B cell (primary cell): ENCODE measurements at regions not wholly inside any gene's neighbourhood (a gene's known extent, or its start where the extent isn't known, plus 50 kb on each side); places are given as distances from the start of the nearest gene placed in this dataset.

Experiments used
- ATAC-seq: fragments of 200-7000 bp; cut with Tn5 transposase; one replicate; pipeline ENCODE4 v1.10.0; 2021; ENCODE audit warnings: low read depth, mild to moderate bottlenecking, moderate number of reproducible peaks, moderate library complexity
- CTCF ChIA-PET: fragments of 350-600 bp; sonication (Branson Sonifier 250); formaldehyde crosslinking; loops from one replicate; lab custom pipeline; 2021; ENCODE audit warnings: antibody characterized with exemption, inconsistent platforms; lab: Charles Lee
- POLR2A ChIA-PET: fragments of 350-600 bp; sonication (Branson Sonifier 250); formaldehyde crosslinking; loops from one replicate; lab custom pipeline; 2021; ENCODE audit warnings: antibody characterized with exemption; lab: Charles Lee
- DNase-seq: peaks from one replicate; pipeline ENCODE4 v3.0.0; 2013
- H2AFZ ChIP-seq: 2 replicates; pipeline ENCODE4 v1.6.1; 2012; ENCODE audit warnings: mild to moderate bottlenecking, low read depth, low read length; ENCODE audit not compliant: insufficient read depth, poor library complexity, severe bottlenecking
- H3K27ac ChIP-seq, 2 donors: 1 replicate in 1 of 2; 2 replicates in 1 of 2; pipeline ENCODE4 v1.5.1; 2012 to 2013; ENCODE audit warnings: low read length in 2 of 2, mild to moderate bottlenecking in 2 of 2, moderate library complexity in 1 of 2
- H3K27me3 ChIP-seq, 4 experiments: fragments of 200-600 bp in 1 of 4; sonication (generic) in 1 of 4; replicated peaks in 1 of 4; 1 replicate in 2 of 4; 2 replicates in 2 of 4; pipeline versions ENCODE4 v1.6.1 to v1.7.0; 2013 to 2016; ENCODE audit warnings: low read length in 3 of 4, mild to moderate bottlenecking in 2 of 4, mixed read lengths in 1 of 4, moderate library complexity in 1 of 4; ENCODE audit not compliant: insufficient read depth in 4 of 4, control insufficient read depth in 3 of 4; ENCODE audit errors: control extremely low read depth in 1 of 4
- H3K36me3 ChIP-seq, 2 experiments: replicated peaks in 1 of 2; 1 replicate in 1 of 2; 2 replicates in 1 of 2; pipeline versions ENCODE4 v1.6.1 to v1.7.1; 2013; ENCODE audit warnings: low read length in 1 of 2; ENCODE audit not compliant: insufficient read depth in 2 of 2, control insufficient read depth in 1 of 2; ENCODE audit errors: control extremely low read depth in 1 of 2, extremely low read depth in 1 of 2
- H3K4me1 ChIP-seq, 2 donors: fragments of 200-600 bp in 1 of 2; sonication (generic) in 1 of 2; 1 replicate in 1 of 2; 2 replicates in 1 of 2; pipeline versions ENCODE4 v1.5.1 to v1.6.1; 2013 to 2017; ENCODE audit warnings: low read length in 2 of 2; ENCODE audit not compliant: control insufficient read depth in 2 of 2, insufficient read depth in 2 of 2
- H3K4me2 ChIP-seq: replicated peaks from 2 replicates; pipeline ENCODE3; 2012; ENCODE audit warnings: mild to moderate bottlenecking, low read depth, low read length; ENCODE audit not compliant: poor library complexity, severe bottlenecking
- H3K4me3 ChIP-seq, 5 experiments: fragments of 200-600 bp in 1 of 5; sonication (generic) in 1 of 5; 1 replicate in 3 of 5; 2 replicates in 2 of 5; pipeline versions ENCODE4 v1.5.1 to v1.7.0; 2011 to 2016; ENCODE audit warnings: low read length in 4 of 5, mild to moderate bottlenecking in 4 of 5, low read depth in 2 of 5, control low read depth in 1 of 5, moderate library complexity in 1 of 5; ENCODE audit not compliant: insufficient read depth in 1 of 5; ENCODE audit errors: control extremely low read depth in 1 of 5, extremely low read depth in 1 of 5
- H3K79me2 ChIP-seq: fragments of 200-600 bp; sonication (generic); one replicate; pipeline ENCODE4 v1.6.0; 2016; ENCODE audit warnings: low read length; ENCODE audit not compliant: control insufficient read depth, insufficient read depth
- H3K9ac ChIP-seq: fragments of 200-600 bp; sonication (generic); 2 replicates; pipeline ENCODE4 v1.6.1; 2017; ENCODE audit warnings: mild to moderate bottlenecking, low read length, moderate library complexity
- H3K9me3 ChIP-seq, 3 donors: one replicate each; pipeline versions ENCODE4 v1.6.1 to v1.7.1; 2013; ENCODE audit warnings: low read length in 2 of 3; ENCODE audit not compliant: control insufficient read depth in 2 of 3, insufficient read depth in 1 of 3; ENCODE audit errors: control extremely low read depth in 1 of 3
- H4K20me1 ChIP-seq: 2 replicates; pipeline ENCODE4 v1.6.0; 2012; ENCODE audit warnings: mild to moderate bottlenecking, low read length; ENCODE audit not compliant: insufficient read depth, control insufficient read depth, poor library complexity, severe bottlenecking
- H3K27ac Mint-ChIP-seq: one replicate; pipeline ENCODE4 v1.8.0; 2021; ENCODE audit warnings: mixed read lengths
- H3K27me3 Mint-ChIP-seq: one replicate; pipeline ENCODE4 v1.8.0; 2021; ENCODE audit warnings: mixed read lengths
- H3K4me1 Mint-ChIP-seq: one replicate; pipeline ENCODE4 v1.8.0; 2021; ENCODE audit warnings: mixed read lengths
- H3K4me3 Mint-ChIP-seq: one replicate; pipeline ENCODE4 v1.8.0; 2021; ENCODE audit warnings: mixed read lengths
- H3K9me3 Mint-ChIP-seq: one replicate; pipeline ENCODE4 v1.8.0; 2022; ENCODE audit warnings: mixed read lengths; ENCODE audit not compliant: insufficient read depth
- EZH2 ChIP-seq: IDR thresholded peaks from 2 replicates; pipeline ENCODE4 v1.6.1; 2012; ENCODE audit warnings: borderline replicate concordance, low read depth, mild to moderate bottlenecking, moderate library complexity, low read length; ENCODE audit not compliant: insufficient read depth, poor library complexity, severe bottlenecking
- WGBS: methylation state at CpG from one replicate; pipeline ENCODE4 v1.1.5; 2013; ENCODE audit warnings: missing lambda C conversion rate; ENCODE audit not compliant: insufficient coverage; 5-methylcytosine and 5-hydroxymethylcytosine counted together
- intact Hi-C: fragments of 100-400 bp; cut with micrococcal nuclease; formaldehyde crosslinking; loops from one replicate; pipeline ENCODE4 v1.10.0; 2022
- TF ChIP-seq, protein P1 (sequence below): fragments of 200-600 bp; IDR thresholded peaks from one replicate; pipeline ENCODE4 v1.8.0; 2022; ENCODE audit warnings: antibody characterized with exemption, mild to moderate bottlenecking

DNA sequence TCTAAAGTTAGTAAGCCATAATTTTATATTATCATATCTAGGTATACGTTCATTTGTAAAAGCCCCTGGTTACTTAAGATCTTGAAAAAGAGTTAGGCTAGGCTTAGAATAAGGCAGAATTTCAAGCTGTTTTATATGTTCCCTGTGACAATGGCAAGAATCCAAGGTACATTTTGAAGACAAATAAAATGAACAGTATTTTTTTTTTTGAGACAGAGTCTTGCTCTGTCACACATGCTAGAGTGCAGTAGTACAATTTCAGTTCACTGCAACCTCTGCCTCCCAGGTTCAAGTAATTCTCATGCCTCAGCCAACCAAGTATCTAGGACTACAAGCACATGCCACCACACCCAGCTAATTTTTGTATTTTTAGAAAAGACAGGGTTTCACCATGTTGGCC, 139.2 kb downstream of the DUSP6 start:
- H3K4me1 Mint-ChIP-seq, result peaks cover 10% of the 10 kb centered on the region
- peaks cover 7% of the 10 kb centered on the region for H3K27me3 Mint-ChIP-seq
- no peaks in the 10 kb centered on the region for H4K20me1 ChIP-seq
- no peak for DNase-seq
- ChIA-PET POLR2A (no interaction called here), CTCF (no interaction called here)
- no peak overlapping the region for H3K4me3 ChIP-seq
- no peak overlapping the region for H3K4me2 ChIP-seq
- no peak overlapping the region for H3K27ac ChIP-seq
- no peaks in the 10 kb centered on the region for H3K79me2 ChIP-seq
- intact Hi-C loops, result no loop called here
- H3K4me1 ChIP-seq, result peaks cover 6 to 7% of the 10 kb centered on the region in 2 donors
- no peak overlapping the region for H3K9ac ChIP-seq
- WGBS, result no CpG with 5 or more reads among the region's 1 CpG
- no peaks in the 10 kb centered on the region for H3K9me3 ChIP-seq
- TF ChIP-seq, protein P1, sequence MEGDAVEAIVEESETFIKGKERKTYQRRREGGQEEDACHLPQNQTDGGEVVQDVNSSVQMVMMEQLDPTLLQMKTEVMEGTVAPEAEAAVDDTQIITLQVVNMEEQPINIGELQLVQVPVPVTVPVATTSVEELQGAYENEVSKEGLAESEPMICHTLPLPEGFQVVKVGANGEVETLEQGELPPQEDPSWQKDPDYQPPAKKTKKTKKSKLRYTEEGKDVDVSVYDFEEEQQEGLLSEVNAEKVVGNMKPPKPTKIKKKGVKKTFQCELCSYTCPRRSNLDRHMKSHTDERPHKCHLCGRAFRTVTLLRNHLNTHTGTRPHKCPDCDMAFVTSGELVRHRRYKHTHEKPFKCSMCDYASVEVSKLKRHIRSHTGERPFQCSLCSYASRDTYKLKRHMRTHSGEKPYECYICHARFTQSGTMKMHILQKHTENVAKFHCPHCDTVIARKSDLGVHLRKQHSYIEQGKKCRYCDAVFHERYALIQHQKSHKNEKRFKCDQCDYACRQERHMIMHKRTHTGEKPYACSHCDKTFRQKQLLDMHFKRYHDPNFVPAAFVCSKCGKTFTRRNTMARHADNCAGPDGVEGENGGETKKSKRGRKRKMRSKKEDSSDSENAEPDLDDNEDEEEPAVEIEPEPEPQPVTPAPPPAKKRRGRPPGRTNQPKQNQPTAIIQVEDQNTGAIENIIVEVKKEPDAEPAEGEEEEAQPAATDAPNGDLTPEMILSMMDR, result no peak
- no peak for TF ChIP-seq EZH2
- no peak overlapping the region for H3K27ac Mint-ChIP-seq
- no peak overlapping the region for H2AFZ ChIP-seq
- no peak overlapping the region for H3K4me3 Mint-ChIP-seq
- ATAC-seq, result no peak
- H3K9me3 Mint-ChIP-seq, result no peaks in the 10 kb centered on the region
- H3K27me3 ChIP-seq, result no peaks in the 10 kb centered on the region
- H3K36me3 ChIP-seq, result no peaks in the 10 kb centered on the region

DNA sequence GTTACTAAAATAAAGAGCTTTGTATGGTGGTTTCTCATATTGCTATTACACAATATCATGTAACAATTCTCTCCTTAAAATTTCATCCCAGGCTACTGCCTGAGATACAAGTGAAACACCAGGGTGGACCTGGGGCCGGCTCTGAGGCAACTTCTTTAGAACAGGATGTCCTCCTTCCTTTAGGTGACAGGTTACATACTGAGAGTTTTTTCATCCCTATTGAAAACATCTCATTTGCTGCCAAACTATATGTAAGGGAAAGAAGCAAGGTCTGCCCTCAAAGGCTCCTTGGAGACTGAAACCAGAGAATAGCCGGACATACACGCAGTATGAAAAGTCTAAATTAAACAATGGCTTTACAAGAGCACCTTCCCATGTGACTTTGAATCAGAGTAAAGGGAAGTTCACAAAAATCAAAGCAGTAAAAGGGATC, 139.9 kb downstream of the DUSP6 start:
- Histone ChIP-seq H2AFZ (no peak overlapping the region), H3K79me2 (no peaks in the 10 kb centered on the region), H3K27ac (no peak overlapping the region), H3K36me3 (no peaks in the 10 kb centered on the region), H3K4me2 (no peak overlapping the region), H3K4me3 (no peak overlapping the region), H3K4me1 (peaks cover 6 to 7% of the 10 kb centered on the region in 2 donors), H4K20me1 (no peaks in the 10 kb centered on the region), H3K9me3 (no peaks in the 10 kb centered on the region), H3K9ac (no peak overlapping the region), H3K27me3 (no peaks in the 10 kb centered on the region)
- TF ChIP-seq EZH2, result no peak
- TF ChIP-seq, protein P1, result no peak
- no peaks in the 10 kb centered on the region for H3K9me3 Mint-ChIP-seq
- CTCF ChIA-PET, result no interaction called here
- no peak for DNase-seq
- H3K27me3 Mint-ChIP-seq, result peaks cover 7% of the 10 kb centered on the region
- H3K4me1 Mint-ChIP-seq, result peaks cover 10% of the 10 kb centered on the region
- no peak overlapping the region for H3K27ac Mint-ChIP-seq
- H3K4me3 Mint-ChIP-seq, result no peak overlapping the region
- intact Hi-C loops, result no loop called here
- POLR2A ChIA-PET, result no interaction called here
- no peak for ATAC-seq
- WGBS, result no CpG with 5 or more reads among the region's 3 CpGs
